Muscle of back (tissue), 3 donors: ENCODE measurements at regions not wholly inside any gene's neighbourhood (a gene's known extent, or its start where the extent isn't known, plus 50 kb on each side); places are given as distances from the start of the nearest gene placed in this dataset.
"Not testable (repeated sequence)": the region's sequence is repeated elsewhere in the genome, so short reads cannot be mapped to it uniquely, and the experiment has no call there.

Source experiments
- DNase-seq, 3 donors: peaks; one replicate each; pipeline versions ENCODE4 v3.0.0 to v3.0.0-alpha.2; 2013

DNA sequence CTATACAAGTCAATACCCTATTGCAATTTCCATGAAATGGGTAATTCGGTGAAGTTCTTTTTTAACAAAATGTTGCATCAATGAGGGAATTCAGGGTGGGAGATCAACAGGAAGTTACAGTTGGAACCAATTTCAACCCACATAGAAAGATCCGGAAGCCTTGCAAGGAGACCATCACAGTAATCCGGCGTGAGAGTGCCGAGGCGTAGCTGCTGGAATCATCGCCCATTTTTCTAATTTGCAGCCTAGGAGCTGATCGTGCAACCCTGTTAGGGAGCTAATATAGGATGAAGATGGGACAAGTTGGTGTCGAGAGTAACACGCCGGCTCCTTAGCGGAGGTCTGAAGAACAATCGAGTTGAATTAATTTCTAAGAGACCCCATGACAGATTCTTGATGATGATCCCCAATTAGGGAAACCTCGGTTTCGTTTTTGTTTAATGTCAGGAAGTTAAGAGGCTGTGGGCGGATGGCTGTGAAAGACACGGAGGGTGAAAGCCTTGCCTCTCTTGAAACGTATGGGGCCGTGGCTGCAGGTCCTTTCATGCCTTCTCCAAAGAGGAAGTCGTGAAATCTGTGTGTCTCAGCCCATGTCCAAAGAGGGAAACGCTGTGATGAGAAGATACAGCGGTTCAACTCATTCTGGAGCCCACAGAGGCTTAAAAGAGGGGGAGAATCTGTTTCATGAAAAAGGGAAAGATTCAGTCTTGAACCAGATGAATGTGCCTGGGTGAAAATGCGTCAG lies 51.2 kb upstream of the CARD11 start:
- peak in 1 of 3 donors; percentile 15 for DNase-seq

DNA sequence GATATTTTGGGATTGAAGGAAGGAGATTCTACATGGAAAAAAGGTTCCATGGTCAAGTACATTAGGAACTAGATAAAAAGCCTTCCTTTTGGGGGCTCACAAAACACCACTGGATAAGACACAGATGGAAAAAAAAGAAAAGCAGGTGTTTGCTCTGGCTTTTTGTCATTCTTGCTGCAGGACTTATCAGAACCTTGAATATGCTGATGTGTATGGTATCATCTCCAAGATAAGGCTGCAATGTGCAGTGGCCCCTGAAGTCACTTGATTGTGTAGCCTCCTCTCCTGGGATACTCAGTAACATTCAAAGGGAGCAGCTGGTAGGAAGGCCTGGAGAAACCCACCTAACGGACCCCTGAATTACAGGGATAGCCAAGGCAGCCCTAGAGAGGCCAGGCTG lies 54.1 kb upstream of the CARD11 start:
- no peak for DNase-seq

GRCh38 chr7:3102159-3102558 lies 58.5 kb upstream of the CARD11 start:
- DNase-seq, result no peak

DNA sequence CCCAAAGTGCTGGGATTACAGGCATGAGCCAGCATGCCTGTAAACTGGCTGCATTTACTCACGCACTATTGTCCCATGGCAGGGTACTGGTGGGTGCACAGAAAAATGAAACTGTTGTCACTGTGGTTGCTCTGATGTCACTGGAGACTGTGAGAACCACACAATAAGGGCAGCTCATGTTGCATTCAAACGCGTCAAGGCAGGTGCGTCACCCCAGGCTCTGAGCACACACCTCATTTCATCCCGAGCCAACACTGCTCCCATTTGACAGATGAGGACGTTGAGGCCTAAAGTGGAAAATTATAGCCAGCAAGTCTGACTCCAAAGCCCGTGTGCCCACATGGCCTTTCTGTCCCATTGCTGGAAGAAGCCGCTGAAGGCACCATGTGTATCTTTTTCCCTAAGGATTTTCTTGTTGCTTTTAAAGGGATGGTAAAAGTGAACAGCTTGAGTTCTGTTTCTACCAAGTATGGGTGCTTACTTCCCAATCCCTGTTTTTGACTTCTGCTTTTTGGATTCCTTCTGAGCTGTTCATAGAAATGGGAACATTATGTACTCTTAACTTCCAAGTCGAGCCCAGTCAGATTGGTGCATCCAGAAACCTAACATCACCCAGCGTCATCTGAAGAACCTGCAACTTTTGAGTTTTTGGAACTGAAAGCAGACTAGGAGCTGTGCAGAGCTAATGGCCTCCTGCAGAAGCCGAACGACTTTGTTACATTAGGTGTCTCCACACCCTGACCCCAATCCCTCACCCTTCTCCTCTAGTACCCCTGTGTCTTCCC lies 60.1 kb upstream of the CARD11 start:
- DNase-seq, result no peak

DNA sequence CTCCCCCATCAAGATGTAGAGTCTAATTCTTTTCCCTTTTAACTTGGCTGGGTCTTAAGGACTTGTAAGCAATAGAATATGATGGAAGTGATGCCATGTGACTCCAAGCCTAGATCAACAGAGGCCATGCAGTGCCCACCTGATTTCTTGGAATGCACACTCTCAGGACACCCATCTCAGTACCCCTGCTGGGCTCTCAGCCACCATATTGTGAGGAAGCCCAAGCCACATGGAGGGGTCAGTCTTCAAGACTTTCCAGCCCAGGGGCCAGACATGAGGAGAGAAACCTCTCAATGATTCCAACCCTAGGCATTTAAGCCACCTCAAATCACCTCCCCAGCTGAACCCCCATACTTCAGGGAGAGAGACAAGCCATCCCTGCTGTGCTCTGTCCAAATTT lies 62.2 kb upstream of the CARD11 start:
- no peak for DNase-seq

- no peak for DNase-seq
Observed at GRCh38 chr7:3106361-3106826, 62.7 kb upstream of the CARD11 start.

DNA sequence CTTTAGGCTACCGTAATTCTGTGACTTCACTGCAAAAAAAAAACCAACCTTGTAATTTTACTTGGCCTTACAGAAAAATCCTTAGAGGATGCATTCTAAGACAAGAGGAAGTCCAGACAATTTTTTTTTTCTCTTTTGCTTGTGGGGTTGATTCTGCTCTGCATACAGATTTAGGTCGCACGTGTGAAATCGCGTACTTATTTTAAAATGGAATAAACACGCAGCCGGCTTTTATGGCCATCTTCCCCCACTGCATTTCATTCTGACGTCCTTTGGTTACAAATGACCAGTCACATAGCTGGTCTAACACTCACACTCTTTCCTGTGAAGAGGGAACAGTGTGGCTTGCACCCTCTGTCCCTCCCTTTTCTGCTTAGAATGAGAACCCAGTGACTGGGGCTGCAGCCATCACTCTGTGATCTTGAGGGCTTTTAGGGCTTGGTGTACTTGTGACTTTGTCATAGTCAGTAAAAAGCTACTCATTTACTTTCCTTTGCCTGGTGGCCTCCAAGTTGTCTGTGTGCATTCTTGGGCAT lies 63.6 kb upstream of the CARD11 start:
- no peak for DNase-seq

- DNase-seq, result no peak
Observed at GRCh38 chr7:3107889-3108570, 64.4 kb upstream of the CARD11 start.

DNA sequence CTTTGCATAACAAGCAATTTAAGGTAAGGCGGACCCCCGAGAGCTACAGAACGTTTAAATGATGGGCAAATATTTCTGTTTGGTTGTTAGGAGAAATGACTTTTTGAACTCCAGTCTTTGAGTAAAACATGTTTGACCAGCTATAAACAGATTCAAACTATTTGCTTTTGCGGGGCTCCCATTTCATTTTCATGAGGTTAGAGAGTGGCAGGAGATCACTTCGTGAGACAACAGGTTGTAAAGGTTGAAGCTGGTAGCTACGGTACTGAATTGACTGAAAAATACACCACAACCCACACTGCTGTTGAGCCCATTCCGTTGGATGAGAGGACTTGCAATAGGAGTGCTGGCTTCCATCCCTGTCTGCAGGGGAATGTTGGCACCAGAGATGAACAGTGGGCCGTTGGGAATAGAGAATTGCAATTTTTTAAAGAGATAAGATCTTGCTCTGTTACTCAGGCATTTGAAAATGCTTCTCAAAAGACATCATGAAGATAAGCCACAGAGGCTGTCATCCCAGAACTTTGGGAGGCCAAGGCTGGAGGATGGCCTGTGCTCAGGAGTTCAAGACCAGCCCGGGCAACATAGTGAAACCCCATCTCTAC lies 65.7 kb upstream of the CARD11 start:
- peak in 1 of 3 donors; percentile 15 for DNase-seq

DNA sequence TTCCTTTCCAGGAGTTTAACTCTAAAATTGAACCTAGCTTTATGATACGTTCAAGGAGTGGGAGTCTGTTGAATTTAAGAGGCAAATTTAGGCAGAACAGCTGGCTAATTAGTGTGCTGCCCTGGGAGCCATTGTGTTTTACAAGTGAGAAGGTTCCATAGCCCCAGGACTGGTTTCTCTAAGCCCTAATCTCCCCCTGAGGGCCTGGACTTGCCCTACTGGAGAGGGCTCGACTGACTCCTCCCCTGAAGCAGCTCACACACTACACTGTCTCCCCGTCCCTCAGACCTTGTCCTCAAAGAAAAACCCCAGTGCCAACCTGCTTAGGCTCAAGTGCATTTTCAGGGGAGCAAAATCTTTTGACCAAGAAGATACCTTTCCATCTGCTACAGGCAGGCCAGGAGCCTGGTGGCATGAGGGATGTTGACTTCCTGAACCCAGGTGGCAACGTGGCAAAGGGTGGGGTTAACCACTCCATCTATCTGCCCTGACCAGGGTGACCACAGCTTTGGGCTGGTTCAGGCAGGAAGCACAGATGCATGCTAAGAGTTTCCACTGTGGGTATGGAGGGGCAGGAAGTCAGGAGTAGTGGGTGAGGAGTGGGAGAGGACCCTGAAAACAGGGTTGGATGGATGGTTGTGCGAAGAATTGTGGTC lies 68.9 kb upstream of the CARD11 start:
- DNase-seq, result no peak

DNA sequence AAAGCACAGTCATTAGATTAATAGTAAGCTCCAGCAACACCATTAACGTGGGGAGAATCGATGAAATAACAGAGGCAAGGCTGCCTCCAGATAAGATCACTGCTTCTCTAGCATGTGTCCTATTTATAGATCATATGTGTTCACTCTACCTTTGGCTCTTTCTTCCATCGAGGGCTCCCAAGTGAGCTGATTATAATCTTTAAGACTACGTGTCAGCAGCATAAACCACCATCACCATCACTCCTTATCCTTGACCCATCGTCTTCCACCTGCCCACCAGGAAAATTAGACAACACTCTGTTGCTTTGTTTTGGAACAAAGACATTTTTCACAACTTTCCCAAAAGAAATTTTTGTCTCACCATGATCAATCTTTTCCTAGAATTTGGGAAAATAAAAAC lies 71.2 kb upstream of the CARD11 start:
- no peak for DNase-seq

GRCh38 chr7:3117081-3117480 lies 73.4 kb upstream of the CARD11 start:
- no peak for DNase-seq

GRCh38 chr7:3117488-3118231 lies 74.0 kb upstream of the CARD11 start:
- no peak for DNase-seq

- not testable (repeated sequence) for DNase-seq
Observed at GRCh38 chr7:3119352-3119927, 75.8 kb upstream of the CARD11 start.

- DNase-seq, result no peak
Observed at GRCh38 chr7:3119963-3120362, 76.3 kb upstream of the CARD11 start.

GRCh38 chr7:3120513-3120912 lies 76.8 kb upstream of the CARD11 start:
- DNase-seq, result no peak

DNA sequence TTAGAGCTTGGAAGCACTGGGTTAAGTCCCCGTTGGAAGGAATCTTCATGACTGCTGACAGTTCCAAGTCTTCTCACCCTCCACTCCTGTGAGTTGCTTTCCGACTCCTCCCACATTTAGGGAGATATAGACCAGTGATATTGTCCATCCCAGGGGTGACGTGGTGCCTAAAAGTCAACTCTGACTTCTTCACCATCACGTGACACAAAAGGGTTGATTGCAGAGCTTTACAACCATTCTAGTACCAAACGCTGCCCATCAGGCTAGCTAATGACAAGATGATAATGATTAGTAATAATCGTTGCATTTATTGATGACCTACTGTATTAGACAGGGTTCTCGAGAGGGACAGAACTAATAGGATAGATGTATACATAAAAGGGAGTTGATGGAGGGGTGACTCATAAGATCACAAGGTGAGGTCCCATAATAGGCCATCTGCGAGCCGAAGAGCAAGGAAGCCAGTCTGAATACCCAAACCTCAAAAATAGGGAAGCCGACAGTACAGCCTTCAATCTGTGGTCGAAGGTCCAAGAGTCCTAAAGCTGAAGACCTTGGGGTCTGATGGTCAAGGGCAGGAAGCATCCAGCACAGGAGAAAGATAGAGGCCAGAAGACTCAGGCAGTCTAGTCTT lies 85.3 kb upstream of the CARD11 start:
- no peak for DNase-seq

DNA sequence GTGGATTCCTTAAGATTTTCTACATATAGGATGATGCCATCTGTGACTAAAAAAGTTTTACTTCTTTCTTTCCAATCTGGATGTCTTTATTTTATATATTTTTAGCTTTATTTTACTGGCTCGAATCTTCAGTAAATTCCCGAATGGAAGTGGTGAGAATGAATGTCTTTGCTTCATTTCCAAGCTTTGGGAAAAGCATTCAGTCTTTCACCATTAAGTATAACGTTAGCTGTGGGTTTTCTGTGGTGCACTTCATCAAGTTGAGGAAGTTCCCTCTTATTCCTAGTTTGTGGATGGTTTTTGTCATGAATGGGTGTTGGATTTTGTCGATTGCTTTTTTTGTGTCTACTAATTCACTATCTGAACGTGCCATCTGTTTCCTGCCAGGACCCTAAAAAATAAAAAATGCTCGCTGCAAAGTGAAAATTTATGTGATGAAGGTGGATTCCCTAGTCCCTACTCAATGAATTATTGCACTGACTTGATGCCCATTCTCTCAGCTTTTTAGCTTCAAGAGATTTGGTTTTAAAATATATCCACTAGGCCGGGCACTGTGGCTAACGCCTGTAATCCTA lies 90.2 kb upstream of the CARD11 start:
- DNase-seq, result no peak

DNA sequence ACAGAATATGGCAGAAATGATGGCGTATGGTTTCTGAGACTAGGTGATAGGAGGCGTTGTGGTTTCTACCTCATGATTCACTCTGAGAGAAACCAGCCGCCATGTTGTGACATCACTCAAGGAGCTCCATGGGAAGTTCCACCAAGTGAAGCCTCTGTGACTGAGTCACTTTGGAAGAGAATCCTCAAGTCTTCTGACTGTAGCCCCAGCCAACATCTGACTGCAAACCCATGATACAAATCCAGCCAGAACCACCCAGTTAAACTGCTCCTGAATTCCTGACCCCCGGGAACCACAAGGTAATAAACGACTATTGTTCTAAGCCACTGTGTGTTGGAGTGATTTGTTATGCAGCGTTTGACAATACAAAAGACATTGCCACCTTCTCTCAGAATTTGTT lies 91.1 kb upstream of the CARD11 start:
- DNase-seq, result no peak
